GM19468 (cell line): ENCODE measurements at regions not wholly inside any gene's neighbourhood (a gene's known extent, or its start where the extent isn't known, plus 50 kb on each side); places are given as distances from the start of the nearest gene placed in this dataset.

Source experiments
- ATAC-seq: cut with Tn5 transposase; IDR thresholded peaks from one replicate; pipeline ENCODE4 v1.9.1; 2021; ENCODE audit warnings: mild to moderate bottlenecking, moderate library complexity, moderate number of reproducible peaks; ENCODE audit not compliant: unreplicated experiment; ENCODE audit errors: extremely low read depth

- ATAC-seq = no peak
Observed at GRCh38 chr9:91038483-91039124, 237.0 kb downstream of the SYK start.

GRCh38 chr9:91039125-91039834 lies 237.7 kb downstream of the SYK start:
- no peak for ATAC-seq

- no peak for ATAC-seq
Observed at GRCh38 chr9:91039835-91040140, 238.2 kb downstream of the SYK start.

GRCh38 chr9:91040371-91041215 lies 239.0 kb downstream of the SYK start:
- ATAC-seq = no peak

- ATAC-seq = no peak
Observed at GRCh38 chr9:91042024-91042423, 240.4 kb downstream of the SYK start.

GRCh38 chr9:91042541-91042940 lies 240.9 kb downstream of the SYK start:
- ATAC-seq = no peak

- no peak for ATAC-seq
Observed at GRCh38 chr9:91043056-91043810, 241.6 kb downstream of the SYK start.

GRCh38 chr9:91043811-91044175 lies 242.2 kb downstream of the SYK start:
- ATAC-seq = no peak

- ATAC-seq = no peak
Observed at GRCh38 chr9:91044354-91044753, 242.7 kb downstream of the SYK start.

GRCh38 chr9:91045041-91045440 lies 243.4 kb downstream of the SYK start:
- ATAC-seq = no peak

- ATAC-seq = no peak
Observed at GRCh38 chr9:91047529-91047928, 245.9 kb downstream of the SYK start.

- ATAC-seq = no peak
Observed at GRCh38 chr9:91047993-91048607, 246.5 kb downstream of the SYK start.

GRCh38 chr9:91048749-91049148 lies 247.1 kb downstream of the SYK start:
- no peak for ATAC-seq

GRCh38 chr9:91053824-91054223 lies 252.2 kb downstream of the SYK start:
- ATAC-seq = no peak

- no peak for ATAC-seq
Observed at GRCh38 chr9:91055845-91056244, 254.2 kb downstream of the SYK start.

GRCh38 chr9:91056486-91056885 lies 254.9 kb downstream of the SYK start:
- no peak for ATAC-seq

- ATAC-seq = no peak
Observed at GRCh38 chr9:91056917-91057316, 255.3 kb downstream of the SYK start.

GRCh38 chr9:91059713-91060112 lies 258.1 kb downstream of the SYK start:
- no peak for ATAC-seq

- no peak for ATAC-seq
Observed at GRCh38 chr9:91060520-91061343, 259.1 kb downstream of the SYK start.
